Trophoblast cell (in vitro differentiated cells and primary cell): ENCODE measurements at regions not wholly inside any gene's neighbourhood (a gene's known extent, or its start where the extent isn't known, plus 50 kb on each side); places are given as distances from the start of the nearest gene placed in this dataset.

Experiments used
- DNase-seq, 2 donors: peaks; one replicate each; pipeline ENCODE4 v3.0.0-alpha.2; 2016
- H2AFZ ChIP-seq: 2 replicates; pipeline ENCODE4 v1.6.1; 2013; ENCODE audit warnings: low read length, moderate library complexity, mild to moderate bottlenecking; ENCODE audit not compliant: insufficient read depth, poor library complexity
- H2AK5ac ChIP-seq: 2 replicates; pipeline ENCODE4 v1.6.1; 2013; ENCODE audit warnings: mild to moderate bottlenecking, low read length
- H2BK120ac ChIP-seq: 2 replicates; pipeline ENCODE4 v1.6.1; 2013; ENCODE audit warnings: low read length, mild to moderate bottlenecking, moderate library complexity; ENCODE audit not compliant: insufficient read depth, poor library complexity
- H2BK12ac ChIP-seq: 2 replicates; pipeline ENCODE4 v1.6.1; 2013; ENCODE audit warnings: mild to moderate bottlenecking, low read length, moderate library complexity
- H2BK5ac ChIP-seq: 2 replicates; pipeline ENCODE4 v1.6.1; 2013; ENCODE audit warnings: low read length, low read depth, moderate library complexity, mild to moderate bottlenecking; ENCODE audit not compliant: poor library complexity
- H3K14ac ChIP-seq: 2 replicates; pipeline ENCODE4 v1.6.1; 2013; ENCODE audit warnings: mild to moderate bottlenecking, low read length
- H3K18ac ChIP-seq: 2 replicates; pipeline ENCODE4 v1.6.1; 2013; ENCODE audit warnings: mild to moderate bottlenecking, low read length
- H3K23ac ChIP-seq: 2 replicates; pipeline ENCODE4 v1.6.1; 2013; ENCODE audit warnings: low read length
- H3K27ac ChIP-seq: 2 replicates; pipeline ENCODE4 v1.5.1; 2013; ENCODE audit warnings: low read depth, mild to moderate bottlenecking, inconsistent platforms, low read length, moderate library complexity
- H3K27me3 ChIP-seq: 2 replicates; pipeline ENCODE4 v1.6.1; 2013; ENCODE audit warnings: inconsistent platforms, mild to moderate bottlenecking, low read length, moderate library complexity; ENCODE audit not compliant: insufficient read depth
- H3K36me3 ChIP-seq, 2 experiments: 1 replicate in 1 of 2; 2 replicates in 1 of 2; pipeline ENCODE4 v1.6.1; 2013; ENCODE audit warnings: low read length in 2 of 2, mild to moderate bottlenecking in 2 of 2, moderate library complexity in 1 of 2; ENCODE audit not compliant: insufficient read depth in 2 of 2, control insufficient read depth in 1 of 2
- H3K4ac ChIP-seq: 2 replicates; pipeline ENCODE4 v1.6.1; 2013; ENCODE audit warnings: low read depth, mild to moderate bottlenecking, low read length, moderate library complexity
- H3K4me1 ChIP-seq, 2 experiments: 1 replicate in 1 of 2; 2 replicates in 1 of 2; pipeline ENCODE4 v1.6.1; 2013; ENCODE audit warnings: low read length in 2 of 2, mild to moderate bottlenecking in 2 of 2, moderate library complexity in 1 of 2; ENCODE audit not compliant: insufficient read depth in 2 of 2, control insufficient read depth in 1 of 2
- H3K4me2 ChIP-seq: 2 replicates; pipeline ENCODE4 v1.6.1; 2013; ENCODE audit warnings: inconsistent platforms, mild to moderate bottlenecking, low read length, moderate library complexity
- H3K4me3 ChIP-seq: 2 replicates; pipeline ENCODE4 v1.5.1; 2013; ENCODE audit warnings: mild to moderate bottlenecking, low read depth, low read length, inconsistent platforms
- H3K79me1 ChIP-seq: one replicate; pipeline ENCODE4 v1.6.1; 2013; ENCODE audit warnings: low read length
- H3K79me2 ChIP-seq: 2 replicates; pipeline ENCODE4 v1.6.1; 2013; ENCODE audit warnings: low read length, mild to moderate bottlenecking; ENCODE audit not compliant: control insufficient read depth, insufficient read depth, poor library complexity
- H3K9ac ChIP-seq: 2 replicates; pipeline ENCODE4 v1.6.1; 2013; ENCODE audit warnings: mild to moderate bottlenecking, low read length
- H3K9me3 ChIP-seq: 2 replicates; pipeline ENCODE4 v1.6.1; 2013; ENCODE audit warnings: low read depth, mild to moderate bottlenecking, control low read depth, inconsistent platforms, low read length; ENCODE audit not compliant: insufficient read depth
- H4K12ac ChIP-seq: 2 replicates; pipeline ENCODE4 v1.6.1; 2013; ENCODE audit warnings: low read depth, mild to moderate bottlenecking, low read length, moderate library complexity
- H4K8ac ChIP-seq: 2 replicates; pipeline ENCODE4 v1.6.1; 2013; ENCODE audit warnings: low read depth, mild to moderate bottlenecking, low read length, moderate library complexity
- H4K91ac ChIP-seq: one replicate; pipeline ENCODE4 v1.6.1; 2013; ENCODE audit warnings: low read depth, mild to moderate bottlenecking, low read length, moderate library complexity
- WGBS: extraction: QIAGEN DNeasy Blood & Tissue Kit; methylation state at CpG from one replicate; pipeline ENCODE4 v1.1.7; 2013; ENCODE audit warnings: missing lambda C conversion rate; ENCODE audit not compliant: insufficient read length, insufficient coverage; ENCODE audit errors: extremely low coverage; 5-methylcytosine and 5-hydroxymethylcytosine counted together

DNA sequence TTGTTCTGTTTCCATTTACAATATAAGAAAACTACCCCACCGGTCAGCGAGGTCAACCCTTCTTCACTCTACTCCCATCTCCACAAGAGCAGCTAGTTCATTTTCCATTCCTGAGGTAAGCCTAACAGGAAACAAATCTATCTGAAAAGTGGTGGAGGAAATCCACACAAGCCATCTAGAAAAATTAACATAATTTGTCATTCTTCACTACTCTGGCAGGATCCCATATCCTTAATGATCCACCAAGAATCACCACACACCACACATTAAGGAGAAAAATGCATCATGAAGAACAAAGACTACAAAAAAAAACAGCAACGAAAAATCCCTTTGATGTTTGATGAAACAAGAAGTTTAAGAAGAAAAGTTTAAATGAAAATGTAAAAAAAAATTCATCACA, 1771.0 kb downstream of the EFNA5 start:
- no peak overlapping the region for H3K18ac ChIP-seq
- H3K4me1 ChIP-seq = no peaks in the 10 kb centered on the region
- H2AFZ ChIP-seq = no peak overlapping the region
- H4K8ac ChIP-seq = no peak overlapping the region
- H2BK120ac ChIP-seq = no peak overlapping the region
- H3K4me3 ChIP-seq = no peak overlapping the region
- no peak overlapping the region for H3K4ac ChIP-seq
- H3K36me3 ChIP-seq = no peaks in the 10 kb centered on the region
- H2AK5ac ChIP-seq = no peak overlapping the region
- H3K79me1 ChIP-seq = no peaks in the 10 kb centered on the region
- no peak for DNase-seq
- no peak overlapping the region for H4K12ac ChIP-seq
- H3K27me3 ChIP-seq = no peaks in the 10 kb centered on the region
- no peak overlapping the region for H2BK5ac ChIP-seq
- no peaks in the 10 kb centered on the region for H3K79me2 ChIP-seq
- no peak overlapping the region for H2BK12ac ChIP-seq
- no peak overlapping the region for H3K9ac ChIP-seq
- H3K9me3 ChIP-seq = no peaks in the 10 kb centered on the region
- H3K23ac ChIP-seq = no peak overlapping the region
- no peak overlapping the region for H3K14ac ChIP-seq
- H3K27ac ChIP-seq = no peak overlapping the region
- H3K4me2 ChIP-seq = no peak overlapping the region
- WGBS = no CpG with 5 or more reads among the region's 3 CpGs
- H4K91ac ChIP-seq = no peak overlapping the region

DNA sequence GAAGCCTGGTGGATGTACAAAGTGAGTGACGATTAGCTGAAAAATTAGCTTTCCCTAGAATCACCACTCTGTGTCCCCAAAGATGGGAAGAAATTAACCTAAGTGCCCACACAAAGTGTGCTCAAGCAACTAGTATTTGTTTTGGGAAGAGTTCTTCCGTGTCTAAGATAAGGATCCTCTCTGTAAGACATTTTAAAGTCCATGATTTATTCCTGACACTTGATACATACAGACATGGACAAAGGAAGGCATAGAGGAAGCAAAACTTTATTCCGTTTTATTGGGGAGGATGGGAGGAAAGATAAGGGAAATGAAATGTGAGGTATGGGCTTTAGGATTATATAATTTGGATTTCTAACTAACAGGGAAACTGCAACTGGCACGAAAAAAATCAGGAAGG, 1772.6 kb downstream of the EFNA5 start:
- no peak overlapping the region for H3K4ac ChIP-seq
- no peak overlapping the region for H4K91ac ChIP-seq
- WGBS = no CpG with 5 or more reads among the region's 4 CpGs

DNA sequence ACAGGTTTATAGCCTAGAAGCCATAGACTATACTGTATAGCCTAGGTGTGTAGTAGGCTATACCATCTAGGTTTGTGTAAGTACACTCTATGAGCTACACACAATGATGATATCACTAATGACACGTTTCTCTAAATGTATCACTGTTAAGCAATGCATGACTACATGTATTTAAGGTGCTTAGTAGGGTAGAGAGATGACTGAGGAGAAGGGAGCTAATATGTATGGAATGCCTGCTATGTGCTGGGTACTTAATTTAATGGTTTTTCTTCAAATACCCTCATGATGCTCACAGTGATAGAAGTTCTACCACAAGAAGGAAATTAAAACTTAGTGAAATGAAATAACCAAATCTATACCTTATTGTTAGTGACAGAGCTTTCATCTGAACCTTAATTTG, 1785.5 kb downstream of the EFNA5 start:
- H4K8ac ChIP-seq = no peak overlapping the region

More for the DNA sequence above, 1772.6 kb downstream of the EFNA5 start:
- H3K79me1 ChIP-seq = no peaks in the 10 kb centered on the region
- DNase-seq = no peak
- H3K36me3 ChIP-seq = no peaks in the 10 kb centered on the region
- H3K14ac ChIP-seq = no peak overlapping the region
- H2AK5ac ChIP-seq = no peak overlapping the region
- no peak overlapping the region for H3K27ac ChIP-seq
- H2BK120ac ChIP-seq = no peak overlapping the region
- no peaks in the 10 kb centered on the region for H3K9me3 ChIP-seq
- H3K4me2 ChIP-seq = no peak overlapping the region
- no peak overlapping the region for H4K12ac ChIP-seq
- H2BK12ac ChIP-seq = no peak overlapping the region
- H3K79me2 ChIP-seq = no peaks in the 10 kb centered on the region
- no peaks in the 10 kb centered on the region for H3K27me3 ChIP-seq
- H3K4me3 ChIP-seq = no peak overlapping the region
- H3K23ac ChIP-seq = no peak overlapping the region
- H3K9ac ChIP-seq = no peak overlapping the region
- H2AFZ ChIP-seq = no peak overlapping the region
- no peak overlapping the region for H2BK5ac ChIP-seq
- H3K18ac ChIP-seq = no peak overlapping the region
- H3K4me1 ChIP-seq = no peaks in the 10 kb centered on the region
- H4K8ac ChIP-seq = no peak overlapping the region

DNA sequence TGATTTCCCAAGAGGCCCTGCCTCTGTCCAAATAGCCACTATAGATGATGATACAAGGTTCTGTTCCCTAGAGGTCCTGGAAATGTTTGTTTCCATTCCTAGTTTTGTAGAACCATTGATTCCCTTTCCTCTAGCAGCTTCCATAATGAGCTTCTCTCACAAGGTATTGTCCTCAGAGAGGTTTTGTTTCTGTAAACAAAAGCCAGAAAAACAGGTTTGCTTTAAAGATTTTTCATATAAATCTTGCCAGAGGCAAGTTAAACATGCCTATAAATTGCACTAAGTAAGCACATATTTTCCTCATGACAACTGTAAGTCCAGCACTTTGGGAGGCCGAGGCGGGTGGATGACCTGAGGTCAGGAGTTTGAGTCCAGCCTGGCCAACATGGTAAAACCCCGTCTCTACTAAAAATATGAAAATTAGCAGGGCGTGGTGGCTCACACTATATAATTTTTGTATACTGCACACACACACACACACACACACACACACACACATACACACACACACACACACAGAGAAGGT, 1787.7 kb downstream of the EFNA5 start:
- no peak overlapping the region for H3K18ac ChIP-seq
- H4K8ac ChIP-seq = no peak overlapping the region
- H2AK5ac ChIP-seq = no peak overlapping the region
- H3K79me1 ChIP-seq = peaks cover 4% of the 10 kb centered on the region
- H3K4me2 ChIP-seq = no peak overlapping the region
- no peak overlapping the region for H3K23ac ChIP-seq
- H3K79me2 ChIP-seq = no peaks in the 10 kb centered on the region
- H2BK12ac ChIP-seq = no peak overlapping the region
- DNase-seq = peak; percentile 49 to 99
- WGBS = no CpG with 5 or more reads among the region's 4 CpGs
- no peak overlapping the region for H3K9ac ChIP-seq
- no peak overlapping the region for H3K14ac ChIP-seq
- H2AFZ ChIP-seq = no peak overlapping the region
- H4K91ac ChIP-seq = no peak overlapping the region
- H2BK120ac ChIP-seq = peak overlapping the region; percentile 43
- H3K36me3 ChIP-seq = no peaks in the 10 kb centered on the region
- H2BK5ac ChIP-seq = no peak overlapping the region
- H3K4ac ChIP-seq = no peak overlapping the region
- H3K4me3 ChIP-seq = no peak overlapping the region
- peaks cover 0 to 3% of the 10 kb centered on the region in 2 experiments for H3K4me1 ChIP-seq
- peak overlapping the region; percentile 39 for H3K27ac ChIP-seq
- no peaks in the 10 kb centered on the region for H3K27me3 ChIP-seq
- H3K9me3 ChIP-seq = no peaks in the 10 kb centered on the region
- H4K12ac ChIP-seq = no peak overlapping the region

More for the DNA sequence above, 1785.5 kb downstream of the EFNA5 start:
- Histone ChIP-seq H2BK5ac (no peak overlapping the region), H3K79me1 (peaks cover 4% of the 10 kb centered on the region), H3K4me1 (peaks cover 0 to 3% of the 10 kb centered on the region in 2 experiments), H3K4ac (no peak overlapping the region), H3K14ac (no peak overlapping the region), H3K23ac (no peak overlapping the region), H3K9me3 (no peaks in the 10 kb centered on the region), H3K79me2 (no peaks in the 10 kb centered on the region), H3K9ac (no peak overlapping the region), H3K36me3 (no peaks in the 10 kb centered on the region), H2AK5ac (no peak overlapping the region), H3K27me3 (no peaks in the 10 kb centered on the region), H3K18ac (no peak overlapping the region), H3K27ac (no peak overlapping the region), H4K12ac (no peak overlapping the region), H4K91ac (no peak overlapping the region), H3K4me2 (no peak overlapping the region), H3K4me3 (no peak overlapping the region), H2BK120ac (no peak overlapping the region), H2AFZ (no peak overlapping the region), H2BK12ac (no peak overlapping the region)
- WGBS = no CpG with 5 or more reads among the region's 1 CpG
- DNase-seq = peak; percentile 16 to 72
